ENCODE measurements at regions not wholly inside any gene's neighbourhood (a gene's known extent, or its start where the extent isn't known, plus 50 kb on each side); places are given as distances from the start of the nearest gene placed in this dataset.
"Not testable (repeated sequence)": the region's sequence is repeated elsewhere in the genome, so short reads cannot be mapped to it uniquely, and the experiment has no call there.

GRCh38 chr13:110818747-110819146 is 96.1 kb downstream of the ANKRD10 start:
- H3K4me2 ChIP-seq (ENCODE audit: insufficient read depth, low read length), result no peak overlapping the region
- no peaks in the 10 kb centered on the region for H3K36me3 ChIP-seq (ENCODE audit: insufficient read depth, low read length)
- H3K27me3 ChIP-seq (ENCODE audit: insufficient read depth, low read length), result no peaks in the 10 kb centered on the region
- H3K9me3 ChIP-seq (ENCODE audit: low read depth, low read length), result no peaks in the 10 kb centered on the region
- H4K20me1 ChIP-seq (ENCODE audit: insufficient read depth, low read length), result no peaks in the 10 kb centered on the region
- H3K4me3 ChIP-seq (ENCODE audit: insufficient read depth, low read length), result no peak overlapping the region
- no peak overlapping the region for H3K27ac ChIP-seq (ENCODE audit: low read depth, low read length)
- H2AFZ ChIP-seq (ENCODE audit: low read length), result peak overlapping the region; percentile 84
- no peak for DNase-seq (ENCODE audit: insufficient read length, low spot score, missing footprints)
- H3K4me1 ChIP-seq (ENCODE audit: insufficient read depth, low read length), result no peaks in the 10 kb centered on the region
- H3K79me2 ChIP-seq (ENCODE audit: insufficient read depth, low read length), result no peaks in the 10 kb centered on the region
- TF ChIP-seq, protein P1, sequence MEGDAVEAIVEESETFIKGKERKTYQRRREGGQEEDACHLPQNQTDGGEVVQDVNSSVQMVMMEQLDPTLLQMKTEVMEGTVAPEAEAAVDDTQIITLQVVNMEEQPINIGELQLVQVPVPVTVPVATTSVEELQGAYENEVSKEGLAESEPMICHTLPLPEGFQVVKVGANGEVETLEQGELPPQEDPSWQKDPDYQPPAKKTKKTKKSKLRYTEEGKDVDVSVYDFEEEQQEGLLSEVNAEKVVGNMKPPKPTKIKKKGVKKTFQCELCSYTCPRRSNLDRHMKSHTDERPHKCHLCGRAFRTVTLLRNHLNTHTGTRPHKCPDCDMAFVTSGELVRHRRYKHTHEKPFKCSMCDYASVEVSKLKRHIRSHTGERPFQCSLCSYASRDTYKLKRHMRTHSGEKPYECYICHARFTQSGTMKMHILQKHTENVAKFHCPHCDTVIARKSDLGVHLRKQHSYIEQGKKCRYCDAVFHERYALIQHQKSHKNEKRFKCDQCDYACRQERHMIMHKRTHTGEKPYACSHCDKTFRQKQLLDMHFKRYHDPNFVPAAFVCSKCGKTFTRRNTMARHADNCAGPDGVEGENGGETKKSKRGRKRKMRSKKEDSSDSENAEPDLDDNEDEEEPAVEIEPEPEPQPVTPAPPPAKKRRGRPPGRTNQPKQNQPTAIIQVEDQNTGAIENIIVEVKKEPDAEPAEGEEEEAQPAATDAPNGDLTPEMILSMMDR (IDR thresholded peaks at IDR 0.05; ENCODE audit: extremely low read depth, low read depth, low read length), result no peak

- Histone ChIP-seq H3K27me3 (ENCODE audit: insufficient read depth, low read length) (no peaks in the 10 kb centered on the region), H3K4me2 (ENCODE audit: insufficient read depth, low read length) (peak overlapping the region; percentile 62), H4K20me1 (ENCODE audit: insufficient read depth, low read length) (no peaks in the 10 kb centered on the region), H2AFZ (ENCODE audit: low read length) (peak overlapping the region; percentile 84), H3K9me3 (ENCODE audit: low read depth, low read length) (no peaks in the 10 kb centered on the region), H3K4me3 (ENCODE audit: insufficient read depth, low read length) (no peak overlapping the region), H3K36me3 (ENCODE audit: insufficient read depth, low read length) (no peaks in the 10 kb centered on the region), H3K27ac (ENCODE audit: low read depth, low read length) (no peak overlapping the region), H3K79me2 (ENCODE audit: insufficient read depth, low read length) (no peaks in the 10 kb centered on the region), H3K4me1 (ENCODE audit: insufficient read depth, low read length) (no peaks in the 10 kb centered on the region)
- TF ChIP-seq, protein P1 (IDR thresholded peaks at IDR 0.05; ENCODE audit: extremely low read depth, low read depth, low read length), result peak; percentile 97
- peak; percentile 96 for DNase-seq (ENCODE audit: insufficient read length, low spot score, missing footprints)
Measured at GRCh38 chr13:110819203-110820014, 95.5 kb downstream of the ANKRD10 start.

DNA sequence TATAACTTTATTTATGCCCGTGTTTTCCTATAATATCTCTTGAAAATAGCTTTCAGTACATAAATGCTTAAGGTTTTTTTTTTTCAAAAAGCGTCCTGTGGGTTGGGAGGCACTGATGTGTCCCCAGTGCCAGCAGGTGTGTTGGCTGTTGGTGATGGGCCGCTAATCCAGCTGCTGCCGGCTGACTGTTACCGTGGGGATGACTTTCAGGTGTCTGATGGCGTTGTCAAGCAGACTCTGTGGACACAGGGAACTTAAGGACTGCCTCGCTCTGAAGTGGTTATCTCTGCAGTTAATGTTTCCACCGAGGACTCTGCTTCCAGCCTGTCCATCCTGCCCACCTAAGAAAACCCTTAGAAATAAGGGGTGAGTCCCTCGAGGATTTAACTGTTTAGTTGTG is 94.5 kb downstream of the ANKRD10 start:
- H3K4me2 ChIP-seq (ENCODE audit: insufficient read depth, low read length), result no peak overlapping the region
- no peak overlapping the region for H2AFZ ChIP-seq (ENCODE audit: low read length)
- H3K36me3 ChIP-seq (ENCODE audit: insufficient read depth, low read length), result no peaks in the 10 kb centered on the region
- H3K9me3 ChIP-seq (ENCODE audit: low read depth, low read length), result no peaks in the 10 kb centered on the region
- no peaks in the 10 kb centered on the region for H4K20me1 ChIP-seq (ENCODE audit: insufficient read depth, low read length)
- H3K4me1 ChIP-seq (ENCODE audit: insufficient read depth, low read length), result no peaks in the 10 kb centered on the region
- H3K4me3 ChIP-seq (ENCODE audit: insufficient read depth, low read length), result no peak overlapping the region
- no peaks in the 10 kb centered on the region for H3K79me2 ChIP-seq (ENCODE audit: insufficient read depth, low read length)
- no peak for DNase-seq (ENCODE audit: insufficient read length, low spot score, missing footprints)
- H3K27me3 ChIP-seq (ENCODE audit: insufficient read depth, low read length), result no peaks in the 10 kb centered on the region
- H3K27ac ChIP-seq (ENCODE audit: low read depth, low read length), result no peak overlapping the region
- TF ChIP-seq, protein P1 (IDR thresholded peaks at IDR 0.05; ENCODE audit: extremely low read depth, low read depth, low read length), result no peak

DNA sequence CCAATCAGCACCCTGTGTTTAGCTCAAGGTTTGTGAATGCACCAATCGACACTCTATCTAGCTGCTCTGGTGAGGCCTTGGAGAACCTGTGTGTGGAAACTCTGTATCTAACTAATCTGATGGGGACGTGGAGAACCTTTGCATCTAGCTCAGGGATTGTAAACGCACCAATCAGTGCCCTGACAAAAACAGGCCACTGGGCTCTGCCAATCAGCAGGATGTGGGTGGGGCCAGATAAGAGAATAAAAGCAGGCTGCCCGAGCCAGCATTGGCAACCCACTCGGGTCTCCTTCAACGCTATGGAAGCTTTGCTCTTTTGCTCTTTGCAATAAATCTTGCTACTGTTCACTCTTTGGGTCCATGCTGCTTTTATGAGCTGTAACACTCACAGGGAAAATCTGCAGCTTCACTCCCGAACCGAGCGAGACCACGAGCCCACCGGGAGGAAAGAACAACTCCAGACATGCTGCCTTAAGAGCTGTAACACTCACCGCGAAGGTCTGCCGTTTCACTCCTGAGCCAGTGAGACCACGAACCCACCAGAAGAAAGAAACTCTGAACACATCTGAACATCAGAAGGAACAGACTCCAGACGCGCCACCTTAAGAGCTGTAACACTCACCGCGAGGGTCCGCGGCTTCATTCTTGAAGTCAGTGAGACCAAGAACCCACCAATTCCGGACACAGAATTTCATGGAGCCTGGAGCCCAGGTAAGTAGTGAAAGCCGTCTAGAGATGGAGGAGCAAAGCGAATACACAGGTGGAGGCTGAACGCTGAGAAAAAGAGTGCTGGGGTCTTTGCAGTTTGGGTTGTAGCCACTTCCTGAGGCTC is 92.8 kb downstream of the ANKRD10 start:
- not testable (repeated sequence) for H3K4me2 ChIP-seq (ENCODE audit: insufficient read depth, low read length); H2AFZ ChIP-seq (ENCODE audit: low read length); H3K4me1 ChIP-seq (ENCODE audit: insufficient read depth, low read length); DNase-seq (ENCODE audit: insufficient read length, low spot score, missing footprints); H3K36me3 ChIP-seq (ENCODE audit: insufficient read depth, low read length); H3K27ac ChIP-seq (ENCODE audit: low read depth, low read length); H3K4me3 ChIP-seq (ENCODE audit: insufficient read depth, low read length); H3K79me2 ChIP-seq (ENCODE audit: insufficient read depth, low read length); H3K9me3 ChIP-seq (ENCODE audit: low read depth, low read length); H4K20me1 ChIP-seq (ENCODE audit: insufficient read depth, low read length); H3K27me3 ChIP-seq (ENCODE audit: insufficient read depth, low read length)
